Activated T-cell treated with anti-CD3 and anti-CD28 coated beads, Interleukin-2, amount 50 U/mL, for 4 hours (primary cell): ENCODE measurements at regions not wholly inside any gene's neighbourhood (a gene's known extent, or its start where the extent isn't known, plus 50 kb on each side); places are given as distances from the start of the nearest gene placed in this dataset.

ENCODE experiments used
- ATAC-seq, 2 donors: fragments of 200-7000 bp; cut with Tn5 transposase; one replicate each; pipeline ENCODE4 v1.10.0; 2021
- DNase-seq: peaks from one replicate; pipeline ENCODE4 v3.0.0-alpha.2; 2020
- H3K27me3 Mint-ChIP-seq: one replicate; pipeline ENCODE4 v1.8.0; 2021; ENCODE audit warnings: low read depth, mixed read lengths
- H3K36me3 Mint-ChIP-seq: one replicate; pipeline ENCODE4 v1.8.0; 2022; ENCODE audit warnings: mixed read lengths; ENCODE audit not compliant: insufficient read depth
- H3K4me1 Mint-ChIP-seq: one replicate; pipeline ENCODE4 v1.8.0; 2021; ENCODE audit warnings: low read depth, mixed read lengths
- H3K4me3 Mint-ChIP-seq: one replicate; pipeline ENCODE4 v1.8.0; 2021; ENCODE audit warnings: mild to moderate bottlenecking, moderate library complexity, mixed read lengths
- H3K9me3 Mint-ChIP-seq: one replicate; pipeline ENCODE4 v1.8.0; 2021; ENCODE audit warnings: mixed read lengths

- Mint-ChIP-seq H3K4me1 (no peaks in the 10 kb centered on the region), H3K9me3 (peaks cover 4% of the 10 kb centered on the region), H3K36me3 (no peaks in the 10 kb centered on the region), H3K4me3 (no peak overlapping the region), H3K27me3 (no peaks in the 10 kb centered on the region)
- ATAC-seq, result no peak
- DNase-seq, result no peak
Observed at GRCh38 chr14:104246401-104247335, 108.3 kb downstream of the KIF26A start.

GRCh38 chr14:104247336-104248202, 109.2 kb downstream of the KIF26A start:
- ATAC-seq, result no peak
- no peaks in the 10 kb centered on the region for H3K36me3 Mint-ChIP-seq
- H3K4me1 Mint-ChIP-seq, result no peaks in the 10 kb centered on the region
- no peaks in the 10 kb centered on the region for H3K27me3 Mint-ChIP-seq
- no peak for DNase-seq
- H3K4me3 Mint-ChIP-seq, result no peak overlapping the region
- peaks cover 4% of the 10 kb centered on the region for H3K9me3 Mint-ChIP-seq

GRCh38 chr14:104248203-104249055, 110.0 kb downstream of the KIF26A start:
- ATAC-seq, result no peak
- Mint-ChIP-seq H3K4me1 (no peaks in the 10 kb centered on the region), H3K36me3 (no peaks in the 10 kb centered on the region), H3K9me3 (peaks cover 4% of the 10 kb centered on the region), H3K4me3 (no peak overlapping the region), H3K27me3 (no peaks in the 10 kb centered on the region)
- DNase-seq, result no peak

GRCh38 chr14:104249089-104249488, 110.7 kb downstream of the KIF26A start:
- Mint-ChIP-seq H3K27me3 (no peaks in the 10 kb centered on the region), H3K4me3 (no peak overlapping the region), H3K9me3 (peaks cover 4% of the 10 kb centered on the region), H3K4me1 (no peaks in the 10 kb centered on the region), H3K36me3 (no peaks in the 10 kb centered on the region)
- no peak for DNase-seq
- ATAC-seq, result no peak

GRCh38 chr14:104249706-104250105, 111.3 kb downstream of the KIF26A start:
- Mint-ChIP-seq H3K4me1 (no peaks in the 10 kb centered on the region), H3K27me3 (peaks cover 4% of the 10 kb centered on the region), H3K36me3 (no peaks in the 10 kb centered on the region), H3K4me3 (no peak overlapping the region), H3K9me3 (peaks cover 4% of the 10 kb centered on the region)
- ATAC-seq (no peak), DNase-seq (no peak)

GRCh38 chr14:104250175-104250574, 111.8 kb downstream of the KIF26A start:
- Mint-ChIP-seq H3K36me3 (no peaks in the 10 kb centered on the region), H3K9me3 (peaks cover 4% of the 10 kb centered on the region), H3K4me3 (no peak overlapping the region), H3K27me3 (peaks cover 4% of the 10 kb centered on the region), H3K4me1 (no peaks in the 10 kb centered on the region)
- ATAC-seq (no peak), DNase-seq (no peak)

- no peaks in the 10 kb centered on the region for H3K4me1 Mint-ChIP-seq
- no peaks in the 10 kb centered on the region for H3K36me3 Mint-ChIP-seq
- H3K9me3 Mint-ChIP-seq, result peaks cover 4% of the 10 kb centered on the region
- no peak overlapping the region for H3K4me3 Mint-ChIP-seq
- DNase-seq, result no peak
- H3K27me3 Mint-ChIP-seq, result peaks cover 18% of the 10 kb centered on the region
- no peak for ATAC-seq
Observed at GRCh38 chr14:104252256-104253215, 114.1 kb downstream of the KIF26A start.

GRCh38 chr14:104253223-104253822, 114.9 kb downstream of the KIF26A start:
- no peak for DNase-seq
- Mint-ChIP-seq H3K36me3 (no peaks in the 10 kb centered on the region), H3K9me3 (peaks cover 4% of the 10 kb centered on the region), H3K27me3 (peaks cover 25% of the 10 kb centered on the region), H3K4me1 (no peaks in the 10 kb centered on the region), H3K4me3 (no peak overlapping the region)
- no peak for ATAC-seq

- H3K36me3 Mint-ChIP-seq, result no peaks in the 10 kb centered on the region
- peaks cover 4% of the 10 kb centered on the region for H3K9me3 Mint-ChIP-seq
- ATAC-seq (no peak), DNase-seq (no peak)
- H3K27me3 Mint-ChIP-seq, result peaks cover 26% of the 10 kb centered on the region
- no peak overlapping the region for H3K4me3 Mint-ChIP-seq
- H3K4me1 Mint-ChIP-seq, result no peaks in the 10 kb centered on the region
Observed at GRCh38 chr14:104253901-104254353, 115.5 kb downstream of the KIF26A start.

- peaks cover 31% of the 10 kb centered on the region for H3K27me3 Mint-ChIP-seq
- DNase-seq, result no peak
- H3K36me3 Mint-ChIP-seq, result no peaks in the 10 kb centered on the region
- H3K4me1 Mint-ChIP-seq, result no peaks in the 10 kb centered on the region
- no peak overlapping the region for H3K4me3 Mint-ChIP-seq
- no peak for ATAC-seq
- peaks cover 4% of the 10 kb centered on the region for H3K9me3 Mint-ChIP-seq
Observed at GRCh38 chr14:104254735-104255400, 116.5 kb downstream of the KIF26A start.

GRCh38 chr14:104256025-104256424, 117.6 kb downstream of the KIF26A start:
- Mint-ChIP-seq H3K36me3 (no peaks in the 10 kb centered on the region), H3K4me3 (no peak overlapping the region), H3K27me3 (peaks cover 31% of the 10 kb centered on the region), H3K4me1 (no peaks in the 10 kb centered on the region), H3K9me3 (peaks cover 9% of the 10 kb centered on the region)
- DNase-seq, result no peak
- no peak for ATAC-seq
